Esophagus squamous epithelium (tissue), 4 donors: ENCODE measurements at regions not wholly inside any gene's neighbourhood (a gene's known extent, or its start where the extent isn't known, plus 50 kb on each side); places are given as distances from the start of the nearest gene placed in this dataset.

Source experiments
- CTCF ChIP-seq, 6 experiments: fragments of 450-650 bp in 4 of 6; fragments of 200-600 bp in 2 of 6; sonication (generic) in 2 of 6; IDR thresholded peaks; one replicate each; pipeline ENCODE4 v1.5.1; 2016 to 2019; ENCODE audit warnings: antibody characterized with exemption in 6 of 6, mild to moderate bottlenecking in 4 of 6, moderate library complexity in 4 of 6
- POLR2A ChIP-seq, 4 donors: fragments of 450-650 bp; IDR thresholded peaks; one replicate each; pipeline ENCODE4 v1.6.1; 2017; ENCODE audit warnings: antibody characterized with exemption in 4 of 4, mild to moderate bottlenecking in 4 of 4, moderate library complexity in 3 of 4

- TF ChIP-seq CTCF (IDR thresholded peaks at IDR 0.05), result no peak
- no peak for TF ChIP-seq POLR2A (IDR thresholded peaks at IDR 0.05)
Observed at GRCh38 chr12:41905073-41905758, 239.5 kb downstream of the GXYLT1 start.
